UCSD-AML1 (cell line): ENCODE measurements at regions not wholly inside any gene's neighbourhood (a gene's known extent, or its start where the extent isn't known, plus 50 kb on each side); places are given as distances from the start of the nearest gene placed in this dataset.

ENCODE experiments used
- DNase-seq: peaks from one replicate; lab custom pipeline; 2025; ENCODE audit not compliant: unreplicated experiment; lab: John Stamatoyannopoulos, UW

DNA sequence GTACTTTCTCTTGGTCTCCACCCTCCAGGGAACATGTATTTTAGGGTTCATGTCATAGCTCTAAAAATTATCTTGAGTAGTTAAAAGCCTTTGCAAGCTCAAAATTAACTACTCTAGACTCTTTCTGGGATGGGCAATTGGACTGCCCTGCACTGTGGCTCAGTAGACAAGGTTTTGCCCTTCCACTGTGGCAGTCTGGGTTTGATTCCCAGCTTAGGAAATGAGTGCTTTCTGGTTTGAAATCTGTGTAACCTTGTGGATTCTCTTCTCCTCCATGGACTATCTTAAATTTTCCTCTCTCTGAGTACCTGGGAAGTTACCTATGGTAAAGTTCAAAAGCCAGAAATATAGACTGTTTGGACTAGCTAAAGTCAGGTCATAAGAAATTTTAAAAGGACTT lies 94.6 kb upstream of the UST start:
- no peak for DNase-seq

DNA sequence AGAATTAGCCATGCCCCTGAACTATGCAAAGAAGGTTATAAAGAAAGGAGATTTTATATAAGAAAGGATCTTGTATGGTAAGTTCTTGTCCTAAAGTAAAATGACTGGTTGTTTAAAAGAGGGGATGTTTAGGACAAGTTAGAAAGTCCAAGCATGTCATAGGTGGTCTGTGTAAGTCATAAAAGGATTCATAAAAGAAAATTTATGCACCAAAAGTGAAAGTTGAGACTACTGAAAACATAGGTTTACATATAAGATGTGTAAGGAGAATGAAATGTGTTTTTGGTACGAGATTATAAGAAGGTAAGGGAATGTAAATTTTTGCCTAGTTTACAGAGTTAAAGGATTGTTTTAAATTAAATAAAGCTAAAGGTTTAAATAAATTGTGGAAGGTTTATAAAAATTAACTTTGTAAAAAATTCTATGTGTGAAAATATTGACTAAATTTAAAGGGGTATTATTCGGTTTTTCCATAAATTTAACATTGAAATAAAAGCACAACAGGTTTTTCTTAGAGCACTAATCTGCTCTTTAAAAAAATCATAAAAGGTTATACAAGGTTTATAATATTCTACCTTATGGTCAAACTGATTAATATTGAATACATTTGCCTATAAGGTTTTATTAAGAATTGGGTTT lies 93.6 kb upstream of the UST start:
- no peak for DNase-seq

DNA sequence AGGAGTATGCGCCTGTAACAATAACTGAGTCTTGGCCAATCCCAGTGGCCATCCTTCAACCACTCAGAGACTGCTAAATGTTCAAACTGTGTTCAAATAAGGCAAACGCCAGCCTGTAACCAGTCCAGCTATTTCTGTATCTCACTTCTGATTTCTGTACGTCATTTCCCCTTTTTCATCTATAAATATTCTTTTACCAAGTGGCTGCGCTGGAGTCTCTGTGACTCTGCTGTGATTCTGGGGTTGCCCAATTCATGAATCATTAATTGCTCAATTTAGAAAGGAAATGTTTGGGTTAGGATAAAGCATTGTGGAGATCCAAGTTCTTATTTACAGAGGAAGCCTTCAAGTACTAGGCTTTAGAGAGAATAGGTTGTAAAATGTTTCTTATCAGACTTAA lies 89.8 kb upstream of the UST start:
- DNase-seq = no peak

DNA sequence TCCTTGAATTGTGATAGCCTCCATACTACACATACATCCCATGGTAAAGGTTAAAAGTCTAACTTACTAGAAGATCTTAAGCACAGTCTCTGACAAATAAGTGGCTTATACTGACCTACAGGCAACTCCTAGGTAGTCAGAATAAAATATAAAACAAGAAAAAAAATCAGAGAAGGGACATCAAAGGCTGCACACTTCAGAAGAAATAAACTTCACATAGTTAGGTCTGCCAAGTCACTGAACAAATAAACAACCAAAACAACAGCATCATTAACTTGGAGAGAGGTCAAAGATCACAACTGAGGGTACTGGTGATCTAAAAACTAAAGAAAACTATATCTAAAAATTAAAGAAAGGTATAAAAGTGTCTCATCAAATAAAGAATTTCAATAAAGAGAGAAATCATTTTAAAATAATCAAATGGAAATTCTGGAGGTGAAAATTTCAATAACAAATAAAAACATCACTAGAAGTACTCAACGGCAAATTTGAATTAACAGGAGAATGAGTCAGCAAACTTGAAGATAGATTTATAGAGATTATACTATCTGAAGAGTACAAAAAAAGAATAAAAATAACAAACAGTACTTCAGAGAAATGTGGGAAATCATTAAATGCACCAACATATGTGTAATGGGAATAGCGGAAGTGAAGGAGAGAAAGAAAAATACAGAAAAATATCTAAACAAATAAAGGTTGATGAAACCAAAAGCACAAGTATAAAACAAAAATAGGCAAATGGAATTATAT lies 88.0 kb upstream of the UST start:
- no peak for DNase-seq

DNA sequence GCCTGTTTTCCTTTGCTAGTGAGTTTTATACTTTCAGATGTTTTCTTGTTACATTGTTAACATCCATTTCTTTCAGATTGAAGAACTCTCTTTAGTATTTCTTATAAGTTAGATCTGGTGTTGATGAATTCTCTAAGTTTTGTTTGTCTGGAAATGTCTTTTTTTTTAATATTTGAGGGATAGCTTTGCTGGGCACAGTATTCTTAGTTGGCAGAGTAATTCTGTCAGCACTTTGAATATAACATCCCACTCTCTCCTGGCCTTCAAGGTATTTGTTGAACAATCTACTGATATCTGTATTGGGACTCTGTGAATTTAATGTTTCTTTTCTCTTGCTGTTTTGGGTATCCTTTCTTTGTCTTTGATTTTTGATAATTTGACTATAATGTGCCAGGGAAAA lies 79.4 kb upstream of the UST start:
- DNase-seq = no peak

DNA sequence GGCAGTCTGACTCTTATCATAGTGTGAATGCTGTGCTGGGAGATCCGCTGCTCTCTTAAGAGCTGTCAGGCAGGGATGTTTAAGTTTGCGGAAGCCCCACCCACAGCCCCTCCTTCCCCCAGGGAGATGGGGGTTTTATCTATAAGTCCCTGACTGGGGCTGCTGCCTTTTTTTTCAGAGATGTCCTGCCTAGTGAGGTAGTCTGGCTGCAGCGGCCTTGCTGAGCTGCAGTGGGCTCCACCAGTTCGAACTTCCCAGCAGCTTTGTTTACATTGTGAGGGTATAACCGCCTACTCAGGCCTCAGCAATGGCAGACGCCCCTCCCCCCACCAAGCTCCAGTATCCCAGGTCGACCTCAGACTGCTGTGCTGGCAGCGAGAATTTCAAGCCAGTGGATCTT lies 75.7 kb upstream of the UST start:
- DNase-seq = no peak

DNA sequence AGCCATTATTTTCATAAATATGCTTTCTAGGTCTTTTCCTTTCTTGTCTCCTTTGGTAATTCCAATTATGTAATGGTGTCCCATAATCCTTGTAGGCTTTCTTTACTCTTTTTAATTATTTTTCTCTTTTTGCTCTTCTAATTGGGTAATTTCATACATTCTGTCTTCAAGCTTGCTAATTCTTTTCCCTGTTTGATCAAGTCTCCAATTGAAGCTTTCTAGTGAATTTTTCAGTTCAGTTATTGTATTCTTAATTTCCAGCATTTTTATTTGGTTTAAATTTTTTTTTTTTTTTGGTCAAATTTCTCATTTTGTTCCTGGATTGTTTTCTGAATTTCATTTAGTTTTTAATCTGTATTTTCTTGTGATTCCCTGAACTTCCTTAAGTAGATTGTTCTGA lies 74.9 kb upstream of the UST start:
- DNase-seq = no peak

DNA sequence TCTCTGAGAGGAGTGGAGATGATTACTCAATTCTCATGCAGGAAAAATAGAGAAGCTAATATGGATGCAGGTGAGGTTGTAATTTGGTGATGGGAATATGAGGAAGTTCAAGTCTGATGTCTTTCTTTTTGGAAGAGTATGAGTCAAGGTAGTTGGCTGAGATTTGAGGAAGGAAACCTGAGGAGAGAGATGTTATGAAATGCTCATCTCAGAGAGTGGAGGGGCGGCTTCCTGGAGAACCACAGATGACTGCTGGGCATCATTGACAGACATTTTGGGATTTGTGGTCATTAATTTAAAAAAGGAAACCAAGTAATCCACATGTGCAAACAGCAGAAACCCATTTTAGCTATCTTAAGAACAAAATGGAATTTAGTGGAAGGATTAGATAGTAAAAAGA lies 72.5 kb upstream of the UST start:
- no peak for DNase-seq

DNA sequence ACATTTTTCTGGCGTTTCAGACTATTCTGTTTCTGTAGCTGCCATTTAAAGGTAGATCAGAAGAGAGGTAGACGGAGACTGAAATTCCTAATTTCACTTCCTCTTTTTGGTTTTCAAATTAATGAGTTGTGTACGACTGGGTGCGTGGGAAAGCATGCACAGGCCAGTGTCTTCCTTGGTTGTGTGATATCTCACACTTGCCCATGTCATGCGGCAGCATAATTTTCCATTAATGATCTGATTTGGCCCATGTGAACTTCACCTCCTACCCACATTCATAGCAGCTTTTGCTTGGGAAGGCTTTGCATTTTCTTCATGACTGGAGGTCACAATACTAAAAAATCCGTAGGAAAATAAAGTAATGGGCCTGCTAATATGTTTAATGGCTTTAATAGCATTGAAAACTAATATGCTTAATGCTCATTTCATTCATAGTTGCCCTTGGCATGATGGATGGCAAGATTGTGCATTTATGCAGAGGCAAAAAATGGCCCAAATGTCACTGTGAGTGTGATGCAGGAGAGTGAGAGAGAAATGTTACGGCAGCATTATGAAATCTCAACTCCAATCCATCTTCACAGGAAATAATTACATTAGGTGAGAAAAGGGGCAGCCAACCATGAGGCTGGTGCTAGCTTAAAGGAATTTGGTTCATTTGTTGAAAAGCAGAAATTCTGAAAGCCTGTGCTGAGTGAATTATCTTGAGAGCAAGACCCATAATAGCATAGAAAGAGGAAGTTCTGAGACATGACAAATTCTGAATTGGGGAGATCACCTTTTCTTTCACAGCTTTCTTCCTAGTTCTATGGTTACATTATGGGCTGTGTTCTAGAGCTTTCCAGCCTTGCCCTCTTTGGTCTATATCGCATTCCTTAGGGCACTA lies 69.0 kb upstream of the UST start:
- no peak for DNase-seq

DNA sequence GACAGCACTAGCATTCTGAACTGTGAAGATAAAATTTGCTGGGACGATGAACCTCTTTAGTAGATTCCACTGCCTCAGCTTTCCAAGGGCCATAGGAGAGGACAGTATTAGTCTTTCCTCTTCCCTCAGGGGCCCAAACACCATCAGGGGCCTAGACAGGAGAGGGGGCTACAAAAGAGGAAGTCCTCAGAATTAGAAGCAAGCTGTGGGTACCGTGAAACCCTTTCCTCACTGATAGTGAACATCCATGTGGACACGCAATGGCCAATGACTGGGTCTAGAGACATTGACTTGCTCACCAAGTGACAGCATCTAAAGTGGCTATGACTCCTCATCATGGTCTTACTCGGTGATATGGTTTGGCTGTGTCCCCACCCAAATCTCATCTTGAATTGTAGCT lies 68.1 kb upstream of the UST start:
- no peak for DNase-seq

DNA sequence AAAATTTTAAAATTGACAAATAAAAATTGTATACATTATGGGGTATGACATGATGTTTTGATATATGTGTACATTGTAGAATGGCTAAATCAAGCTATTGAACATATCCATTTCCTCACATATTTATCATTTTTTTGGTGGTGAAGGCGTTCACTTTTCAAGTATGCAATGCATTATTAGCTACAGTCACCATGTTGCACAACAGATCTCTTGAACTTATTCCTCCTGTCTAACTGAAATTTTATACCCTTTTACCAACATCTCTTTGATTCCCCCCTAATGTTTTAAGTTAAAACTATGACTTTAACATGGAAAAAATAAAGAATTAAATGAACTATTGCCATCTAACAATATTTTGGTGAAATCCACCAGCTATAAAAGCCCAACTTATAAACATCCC lies 65.2 kb upstream of the UST start:
- DNase-seq = no peak

DNA sequence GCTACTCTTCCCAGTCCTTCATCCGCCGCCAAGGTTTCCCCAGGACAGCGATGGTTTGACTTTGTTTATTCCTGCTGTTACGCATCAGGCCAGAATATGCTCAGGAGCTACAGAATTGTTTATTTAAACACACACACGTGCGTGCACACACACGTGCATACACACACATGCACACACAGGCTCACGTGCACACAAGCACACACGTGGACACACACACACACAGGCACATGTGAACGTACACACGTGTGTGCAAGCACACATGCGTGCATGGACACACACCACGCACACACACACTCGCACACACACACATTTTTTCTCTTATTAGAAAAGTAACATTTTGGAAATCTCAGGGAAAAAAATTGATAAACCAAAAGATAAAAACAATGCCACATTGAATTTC lies 64.6 kb upstream of the UST start:
- DNase-seq = no peak

DNA sequence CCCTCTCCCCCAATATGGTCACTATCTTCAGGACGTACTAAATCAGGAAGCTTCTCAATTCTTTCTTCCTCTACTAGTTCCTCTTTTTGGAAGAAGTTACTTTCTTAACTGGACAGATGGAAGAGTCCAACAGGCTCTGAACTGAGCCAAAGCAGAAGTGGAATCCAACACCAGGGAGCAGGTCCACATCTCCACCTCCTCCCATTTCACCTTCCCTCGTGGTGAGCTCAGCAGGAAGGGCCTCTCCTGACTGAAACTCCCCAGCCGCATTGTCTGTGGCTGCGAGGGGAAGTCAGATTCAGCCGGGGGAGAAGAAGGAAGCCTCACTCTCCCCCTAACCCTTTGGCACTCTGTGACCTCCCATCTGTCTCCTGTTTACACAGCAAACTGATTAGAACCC lies 63.8 kb upstream of the UST start:
- DNase-seq = peak; percentile 56

DNA sequence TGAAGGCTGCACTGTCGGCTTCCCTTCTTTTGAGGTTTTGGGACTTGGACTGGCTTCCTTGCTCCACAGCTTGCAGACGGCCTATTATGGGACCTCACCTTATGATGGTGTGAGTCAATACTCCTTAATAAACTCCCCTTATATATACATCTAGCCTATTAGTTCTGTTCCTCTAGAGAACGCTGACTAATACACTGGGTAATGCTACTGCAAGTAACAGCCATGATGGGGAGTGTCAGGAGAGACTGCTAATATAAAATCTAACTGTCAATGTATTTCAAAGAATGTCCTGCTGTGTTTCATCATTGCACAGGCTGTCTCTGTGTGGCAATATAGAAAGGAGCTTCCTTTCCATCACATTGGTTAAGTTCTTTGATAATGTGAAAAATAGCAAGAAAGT lies 57.7 kb upstream of the UST start:
- no peak for DNase-seq

DNA sequence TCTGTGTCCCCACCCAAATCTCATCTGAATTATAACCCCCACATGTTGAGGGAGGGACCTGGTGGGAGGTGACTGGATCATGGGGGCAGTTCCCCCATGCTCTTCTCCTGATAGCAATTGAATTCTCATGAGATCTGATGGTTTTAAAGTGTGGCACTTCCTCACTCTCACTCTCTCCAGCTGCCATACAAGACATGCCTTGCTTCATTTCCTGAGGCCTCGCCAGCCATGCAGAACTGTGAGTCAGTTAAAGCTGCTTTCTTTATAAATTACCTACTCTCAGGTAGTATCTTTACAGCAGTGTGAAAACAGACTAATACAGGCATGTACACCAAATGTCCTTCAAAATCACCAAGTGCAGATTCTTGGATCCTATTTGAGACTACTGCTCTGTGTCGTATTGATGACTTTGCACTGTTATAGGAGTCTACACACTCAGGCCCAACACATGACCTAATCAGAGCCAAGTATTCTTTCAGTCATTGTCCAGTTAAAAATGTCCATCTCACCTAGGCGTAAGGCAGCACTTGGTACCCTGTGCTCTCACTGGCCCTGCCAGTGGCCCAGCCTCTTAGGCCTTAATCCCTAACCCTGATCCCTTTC lies 52.8 kb upstream of the UST start:
- no peak for DNase-seq
